ENCODE measurements at regions not wholly inside any gene's neighbourhood (a gene's known extent, or its start where the extent isn't known, plus 50 kb on each side); places are given as distances from the start of the nearest gene placed in this dataset.

DNA sequence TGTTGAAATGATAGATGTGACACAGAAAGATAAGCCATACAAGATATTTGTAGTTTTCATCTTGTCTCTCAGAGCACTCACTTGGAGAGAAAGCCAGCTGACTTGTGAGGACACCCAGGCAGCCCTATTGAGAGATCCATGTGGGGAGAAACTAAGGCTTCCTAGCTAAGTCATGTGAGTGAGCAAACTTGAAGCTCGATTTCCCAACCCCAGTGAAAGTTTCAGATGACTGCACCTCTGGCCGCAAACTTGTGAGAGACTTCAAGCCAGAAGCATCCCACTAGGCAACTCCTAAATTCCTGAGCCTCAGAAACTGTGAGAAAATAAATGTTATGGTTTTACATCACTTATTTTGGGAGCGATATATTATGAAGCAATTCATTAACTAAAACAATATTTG is 832.3 kb downstream of the LTN1 start:
- H3K36me3 ChIP-seq (ENCODE audit: control insufficient read depth, insufficient read depth, low read length) = no peaks in the 10 kb centered on the region
- TF ChIP-seq, protein P1, sequence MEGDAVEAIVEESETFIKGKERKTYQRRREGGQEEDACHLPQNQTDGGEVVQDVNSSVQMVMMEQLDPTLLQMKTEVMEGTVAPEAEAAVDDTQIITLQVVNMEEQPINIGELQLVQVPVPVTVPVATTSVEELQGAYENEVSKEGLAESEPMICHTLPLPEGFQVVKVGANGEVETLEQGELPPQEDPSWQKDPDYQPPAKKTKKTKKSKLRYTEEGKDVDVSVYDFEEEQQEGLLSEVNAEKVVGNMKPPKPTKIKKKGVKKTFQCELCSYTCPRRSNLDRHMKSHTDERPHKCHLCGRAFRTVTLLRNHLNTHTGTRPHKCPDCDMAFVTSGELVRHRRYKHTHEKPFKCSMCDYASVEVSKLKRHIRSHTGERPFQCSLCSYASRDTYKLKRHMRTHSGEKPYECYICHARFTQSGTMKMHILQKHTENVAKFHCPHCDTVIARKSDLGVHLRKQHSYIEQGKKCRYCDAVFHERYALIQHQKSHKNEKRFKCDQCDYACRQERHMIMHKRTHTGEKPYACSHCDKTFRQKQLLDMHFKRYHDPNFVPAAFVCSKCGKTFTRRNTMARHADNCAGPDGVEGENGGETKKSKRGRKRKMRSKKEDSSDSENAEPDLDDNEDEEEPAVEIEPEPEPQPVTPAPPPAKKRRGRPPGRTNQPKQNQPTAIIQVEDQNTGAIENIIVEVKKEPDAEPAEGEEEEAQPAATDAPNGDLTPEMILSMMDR (IDR thresholded peaks at IDR 0.05; ENCODE audit: insufficient read depth, low read length, severe bottlenecking) = no peak
- no peak for DNase-seq (ENCODE audit: low read depth)
- H3K4me3 ChIP-seq (ENCODE audit: low read depth, low read length) = no peak overlapping the region
- H3K27me3 ChIP-seq (ENCODE audit: control insufficient read depth, insufficient read depth, low read length) = no peaks in the 10 kb centered on the region
- FAIRE-seq = no peak

DNA sequence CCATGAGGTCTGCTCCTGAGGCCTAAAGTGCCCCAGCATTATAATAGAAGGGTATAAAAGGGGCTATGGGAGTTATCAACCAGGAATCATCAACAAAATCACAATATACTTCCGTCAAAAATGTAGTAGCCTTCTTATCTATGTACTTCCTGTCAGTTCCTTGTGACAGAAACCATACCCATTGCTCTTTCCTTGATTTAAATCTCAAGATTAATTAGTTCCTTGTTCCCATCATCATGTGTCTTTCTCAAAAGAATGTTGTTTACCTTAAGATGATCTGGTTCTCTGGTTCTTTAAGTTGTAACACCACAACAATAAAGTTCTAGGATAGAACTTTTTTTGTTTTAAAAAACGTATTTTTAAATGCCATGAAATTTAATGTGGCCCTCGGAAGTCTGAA is 833.3 kb downstream of the LTN1 start:
- DNase-seq (ENCODE audit: low read depth) (no peak), FAIRE-seq (no peak)
- H3K36me3 ChIP-seq (ENCODE audit: control insufficient read depth, insufficient read depth, low read length) = no peaks in the 10 kb centered on the region
- no peak overlapping the region for H3K4me3 ChIP-seq (ENCODE audit: low read depth, low read length)
- TF ChIP-seq, protein P1 (IDR thresholded peaks at IDR 0.05; ENCODE audit: insufficient read depth, low read length, severe bottlenecking) = no peak
- H3K27me3 ChIP-seq (ENCODE audit: control insufficient read depth, insufficient read depth, low read length) = no peaks in the 10 kb centered on the region

GRCh38 chr21:28156590-28156989 is 836.1 kb downstream of the LTN1 start:
- DNase-seq (ENCODE audit: low read depth) = no peak
- H3K4me3 ChIP-seq (ENCODE audit: low read depth, low read length) = no peak overlapping the region
- FAIRE-seq = no peak
- no peaks in the 10 kb centered on the region for H3K36me3 ChIP-seq (ENCODE audit: control insufficient read depth, insufficient read depth, low read length)
- TF ChIP-seq, protein P1 (IDR thresholded peaks at IDR 0.05; ENCODE audit: insufficient read depth, low read length, severe bottlenecking) = no peak
- no peaks in the 10 kb centered on the region for H3K27me3 ChIP-seq (ENCODE audit: control insufficient read depth, insufficient read depth, low read length)

DNA sequence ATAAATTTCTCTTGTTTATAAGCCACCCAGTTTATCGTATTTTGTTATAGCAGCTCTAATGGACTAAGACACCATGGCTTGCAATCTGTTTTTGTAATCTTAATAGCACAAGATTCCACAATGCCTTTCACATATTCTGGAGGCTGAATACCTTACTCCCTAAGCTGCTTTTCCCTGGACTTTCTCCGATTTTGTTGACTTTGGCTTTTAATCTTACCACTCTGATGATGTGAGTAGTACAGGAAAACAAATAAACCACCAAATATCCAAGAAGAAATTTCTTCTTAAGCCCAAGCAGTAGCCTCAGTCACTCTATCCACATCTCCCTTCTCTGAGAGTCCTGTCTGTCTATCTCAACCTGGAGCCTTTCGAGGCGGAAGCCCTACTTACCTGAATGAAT is 838.6 kb downstream of the LTN1 start:
- no peaks in the 10 kb centered on the region for H3K36me3 ChIP-seq (ENCODE audit: control insufficient read depth, insufficient read depth, low read length)
- H3K4me3 ChIP-seq (ENCODE audit: low read depth, low read length) = no peak overlapping the region
- FAIRE-seq (no peak), DNase-seq (ENCODE audit: low read depth) (no peak)
- TF ChIP-seq, protein P1 (IDR thresholded peaks at IDR 0.05; ENCODE audit: insufficient read depth, low read length, severe bottlenecking) = no peak
- no peaks in the 10 kb centered on the region for H3K27me3 ChIP-seq (ENCODE audit: control insufficient read depth, insufficient read depth, low read length)

GRCh38 chr21:28152732-28153131 is 839.9 kb downstream of the LTN1 start:
- Histone ChIP-seq H3K36me3 (ENCODE audit: control insufficient read depth, insufficient read depth, low read length) (no peaks in the 10 kb centered on the region), H3K4me3 (ENCODE audit: low read depth, low read length) (no peak overlapping the region), H3K27me3 (ENCODE audit: control insufficient read depth, insufficient read depth, low read length) (no peaks in the 10 kb centered on the region)
- FAIRE-seq (no peak), DNase-seq (ENCODE audit: low read depth) (peak; percentile 52)
- TF ChIP-seq, protein P1 (IDR thresholded peaks at IDR 0.05; ENCODE audit: insufficient read depth, low read length, severe bottlenecking) = no peak

DNA sequence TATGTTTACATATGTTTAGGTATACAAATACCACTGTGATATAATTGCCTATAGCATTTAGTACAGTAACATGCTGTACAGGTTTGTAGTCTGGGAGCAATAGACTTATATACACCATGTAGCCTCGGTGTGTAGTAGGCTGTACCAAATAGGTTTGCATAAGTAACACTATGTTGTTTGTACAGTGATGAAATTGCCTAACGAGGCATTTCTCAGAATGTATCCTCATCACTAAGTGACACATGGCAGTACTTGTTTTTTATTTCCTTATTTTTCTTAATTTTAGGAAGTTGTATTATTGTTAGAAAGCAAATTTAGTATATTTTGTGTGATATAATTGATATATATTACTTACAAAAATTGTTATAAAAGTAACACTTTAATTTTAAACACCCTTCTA is 840.9 kb downstream of the LTN1 start:
- H3K36me3 ChIP-seq (ENCODE audit: control insufficient read depth, insufficient read depth, low read length) = no peaks in the 10 kb centered on the region
- no peak overlapping the region for H3K4me3 ChIP-seq (ENCODE audit: low read depth, low read length)
- FAIRE-seq (no peak), DNase-seq (ENCODE audit: low read depth) (no peak)
- TF ChIP-seq, protein P1 (IDR thresholded peaks at IDR 0.05; ENCODE audit: insufficient read depth, low read length, severe bottlenecking) = no peak
- no peaks in the 10 kb centered on the region for H3K27me3 ChIP-seq (ENCODE audit: control insufficient read depth, insufficient read depth, low read length)
